HCT116 (cell line): ENCODE measurements at regions not wholly inside any gene's neighbourhood (a gene's known extent, or its start where the extent isn't known, plus 50 kb on each side); places are given as distances from the start of the nearest gene placed in this dataset.

ENCODE experiments used
- ATAC-seq: fragments of 200-7000 bp; cut with Tn5 transposase; 2 replicates; pipeline ENCODE4 v1.9.1; 2020; ENCODE audit warnings: mild to moderate bottlenecking, moderate library complexity
- BruUV-seq: library from RNA; stranded (reverse); fragments of 400-500 nt; replicated peaks from 2 replicates; lab custom pipeline; 2021; lab: Mats Ljungman, UMichigan
- CTCF ChIA-PET: fragments of 300-600 bp; sonication (Branson Sonifier 250); formaldehyde crosslinking; loops from one replicate; lab custom pipeline; 2021; ENCODE audit warnings: antibody characterized with exemption; lab: Charles Lee
- POLR2A ChIA-PET: fragments of 300-600, 350-600 bp; sonication (Branson Sonifier 250); formaldehyde crosslinking; loops from one replicate; lab custom pipeline; 2021; ENCODE audit warnings: antibody characterized with exemption; lab: Charles Lee
- RAD21 ChIA-PET, 2 experiments: fragments of 300-600 bp; sonication (Branson Sonifier 250); formaldehyde crosslinking; loops; one replicate each; lab custom pipeline; 2023; ENCODE audit warnings: low total read pairs in 2 of 2; ENCODE audit not compliant: uncharacterized antibody in 2 of 2, unreplicated experiment in 2 of 2, low non-redundant PET in 1 of 2; lab: Charles Lee
- DNase-seq: peaks from one replicate; pipeline ENCODE4 v3.0.0-alpha.2; 2010; ENCODE audit warnings: low read depth, low spot score
- H2AFZ ChIP-seq: fragments of 200-600 bp; shearing (Covaris generic), sonication (generic); 2 replicates; pipeline ENCODE4 v1.6.1; 2017; ENCODE audit warnings: low read depth, mixed run types, mixed read lengths, antibody characterized with exemption, low read length; ENCODE audit not compliant: poor library complexity, severe bottlenecking
- H3K27ac ChIP-seq: 2 replicates; pipeline ENCODE4 v1.5.1; 2012; ENCODE audit warnings: low read depth, low read length
- H3K27me3 ChIP-seq: fragments of 200-600 bp; sonication (generic); 2 replicates; pipeline ENCODE4 v1.6.1; 2016; ENCODE audit warnings: mixed run types, low read length, mixed read lengths; ENCODE audit not compliant: insufficient read depth
- H3K36me3 ChIP-seq, 2 experiments: fragments of 200-500 bp in 1 of 2; fragments of 200-600 bp in 1 of 2; sonication (Bioruptor generic) in 1 of 2; sonication (generic) in 1 of 2; 2 replicates each; pipeline versions ENCODE4 v1.5.1 to v1.6.1; 2014 to 2016; ENCODE audit warnings: low read length in 2 of 2, inconsistent platforms in 1 of 2, mixed read lengths in 1 of 2, mixed run types in 1 of 2; ENCODE audit not compliant: insufficient read depth in 2 of 2, control insufficient read depth in 1 of 2
- H3K4me1 ChIP-seq, 2 experiments: fragments of 200-600 bp in 1 of 2; sonication (generic) in 1 of 2; 2 replicates each; pipeline versions ENCODE4 v1.5.1 to v1.6.1; 2012 to 2017; ENCODE audit warnings: low read length in 2 of 2, inconsistent platforms in 1 of 2, mild to moderate bottlenecking in 1 of 2, mixed read lengths in 1 of 2, mixed run types in 1 of 2, moderate library complexity in 1 of 2; ENCODE audit not compliant: insufficient read depth in 2 of 2, control insufficient read depth in 1 of 2
- H3K4me2 ChIP-seq: fragments of 200-600 bp; sonication (generic); 2 replicates; pipeline ENCODE4 v1.6.1; 2017; ENCODE audit warnings: mixed run types, low read length, mixed read lengths
- H3K4me3 ChIP-seq, 2 experiments: fragments of 200-600 bp in 1 of 2; sonication (generic) in 1 of 2; replicated peaks in 1 of 2; 2 replicates each; pipeline ENCODE4 v1.5.1; 2011 to 2016; ENCODE audit warnings: low read length in 2 of 2, control low read depth in 1 of 2, low read depth in 1 of 2, mild to moderate bottlenecking in 1 of 2, mixed read lengths in 1 of 2, mixed run types in 1 of 2
- H3K79me2 ChIP-seq: fragments of 200-600 bp; sonication (generic); 2 replicates; pipeline ENCODE4 v1.6.1; 2017; ENCODE audit warnings: mild to moderate bottlenecking, mixed run types, low read length, moderate library complexity, mixed read lengths; ENCODE audit not compliant: insufficient read depth
- H3K9ac ChIP-seq: fragments of 200-600 bp; sonication (generic); 2 replicates; pipeline ENCODE4 v1.6.1; 2016; ENCODE audit warnings: low read length, mixed read lengths
- H3K9me2 ChIP-seq: fragments of 200-600 bp; sonication (generic), shearing (Covaris generic); 2 replicates; pipeline ENCODE4 v1.6.1; 2017; ENCODE audit warnings: mixed run types, mild to moderate bottlenecking, moderate library complexity; ENCODE audit not compliant: insufficient read depth
- H3K9me3 ChIP-seq, 2 experiments: fragments of 200-500 bp in 1 of 2; fragments of 200-600 bp in 1 of 2; sonication (Bioruptor generic) in 1 of 2; sonication (generic) in 1 of 2; 2 replicates each; pipeline ENCODE4 v1.6.1; 2014 to 2017; ENCODE audit warnings: low read length in 2 of 2, mixed read lengths in 2 of 2, inconsistent platforms in 1 of 2, low read depth in 1 of 2, mild to moderate bottlenecking in 1 of 2, mixed run types in 1 of 2, moderate library complexity in 1 of 2; ENCODE audit not compliant: control insufficient read depth in 1 of 2, insufficient read depth in 1 of 2
- H4K20me1 ChIP-seq: fragments of 200-600 bp; sonication (generic), shearing (Covaris generic); 2 replicates; pipeline ENCODE4 v1.6.1; 2017; ENCODE audit warnings: mixed run types, mild to moderate bottlenecking, moderate library complexity; ENCODE audit not compliant: insufficient read depth
- EGR1 ChIP-seq: IDR thresholded peaks from 2 replicates; pipeline ENCODE4 v1.6.1; 2012; ENCODE audit warnings: low read depth
- EZH2phosphoT487 ChIP-seq: fragments of 200-600 bp; IDR thresholded peaks from 2 replicates; pipeline ENCODE4 v1.6.1; 2018; ENCODE audit warnings: antibody characterized with exemption, borderline replicate concordance
- intact Hi-C: fragments of 100-400 bp; cut with micrococcal nuclease; formaldehyde crosslinking; loops from 2 replicates; pipeline ENCODE4 v1.10.0; 2022
- TF ChIP-seq, protein P1 (sequence below), 3 experiments: fragments of 200-600 bp in 1 of 3; sonication (generic) in 1 of 3; IDR thresholded peaks in 2 of 3; conservative IDR thresholded peaks in 1 of 3; 2 replicates each; pipeline ENCODE4 v1.5.1; 2012 to 2017; ENCODE audit warnings: low read depth in 2 of 3, low read length in 2 of 3, antibody characterized with exemption in 1 of 3, borderline replicate concordance in 1 of 3, control low read depth in 1 of 3, mild to moderate bottlenecking in 1 of 3, mixed read lengths in 1 of 3, mixed run types in 1 of 3, moderate library complexity in 1 of 3; ENCODE audit not compliant: insufficient read depth in 1 of 3
- TF ChIP-seq, protein P2 (sequence below): IDR thresholded peaks from 2 replicates; pipeline ENCODE4 v1.6.1; 2011; ENCODE audit warnings: mild to moderate bottlenecking, low read length, moderate library complexity; ENCODE audit not compliant: insufficient replicate concordance; ENCODE audit errors: extremely low read depth

DNA sequence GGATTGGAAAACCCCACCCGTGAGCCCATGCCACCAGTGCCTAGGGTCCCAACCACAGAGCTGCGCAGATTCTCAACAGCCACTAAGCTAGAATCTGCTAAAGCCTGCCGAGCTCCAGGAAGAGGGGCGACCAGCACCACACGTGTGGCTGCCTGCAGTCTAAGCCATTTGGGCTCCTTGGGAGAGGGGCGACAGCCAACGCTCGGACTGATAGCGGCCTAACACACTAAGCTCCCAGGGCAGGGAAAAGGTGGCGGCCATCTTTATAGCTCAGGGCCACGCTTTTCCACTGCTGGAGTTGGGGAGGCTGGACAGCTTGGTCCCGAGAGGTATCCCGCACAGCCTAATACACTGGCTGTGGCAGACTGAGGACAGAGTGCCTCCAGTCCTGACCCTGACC, 631.8 kb downstream of the CETN3 start:
- POLR2A ChIA-PET, result no interaction called here

More for the DNA sequence above, 631.8 kb downstream of the CETN3 start:
- Histone ChIP-seq H2AFZ (no peak overlapping the region), H3K4me3 (no peak overlapping the region), H3K9ac (no peak overlapping the region), H3K79me2 (no peaks in the 10 kb centered on the region), H3K4me2 (no peak overlapping the region), H3K36me3 (no peaks in the 10 kb centered on the region), H4K20me1 (no peaks in the 10 kb centered on the region), H3K27me3 (no peaks in the 10 kb centered on the region), H3K9me3 (peaks cover 3 to 5% of the 10 kb centered on the region in 2 experiments; a peak in 2 of 4 replicates), H3K9me2 (no peaks in the 10 kb centered on the region), H3K4me1 (no peaks in the 10 kb centered on the region), H3K27ac (no peak overlapping the region)
- RAD21 ChIA-PET, result no interaction called here
- DNase-seq (no peak), ATAC-seq (no peak)
- CTCF ChIA-PET, result no interaction called here
- intact Hi-C loops, result no loop called here
- TF ChIP-seq EZH2phosphoT487, result no peak
- TF ChIP-seq, protein P1, sequence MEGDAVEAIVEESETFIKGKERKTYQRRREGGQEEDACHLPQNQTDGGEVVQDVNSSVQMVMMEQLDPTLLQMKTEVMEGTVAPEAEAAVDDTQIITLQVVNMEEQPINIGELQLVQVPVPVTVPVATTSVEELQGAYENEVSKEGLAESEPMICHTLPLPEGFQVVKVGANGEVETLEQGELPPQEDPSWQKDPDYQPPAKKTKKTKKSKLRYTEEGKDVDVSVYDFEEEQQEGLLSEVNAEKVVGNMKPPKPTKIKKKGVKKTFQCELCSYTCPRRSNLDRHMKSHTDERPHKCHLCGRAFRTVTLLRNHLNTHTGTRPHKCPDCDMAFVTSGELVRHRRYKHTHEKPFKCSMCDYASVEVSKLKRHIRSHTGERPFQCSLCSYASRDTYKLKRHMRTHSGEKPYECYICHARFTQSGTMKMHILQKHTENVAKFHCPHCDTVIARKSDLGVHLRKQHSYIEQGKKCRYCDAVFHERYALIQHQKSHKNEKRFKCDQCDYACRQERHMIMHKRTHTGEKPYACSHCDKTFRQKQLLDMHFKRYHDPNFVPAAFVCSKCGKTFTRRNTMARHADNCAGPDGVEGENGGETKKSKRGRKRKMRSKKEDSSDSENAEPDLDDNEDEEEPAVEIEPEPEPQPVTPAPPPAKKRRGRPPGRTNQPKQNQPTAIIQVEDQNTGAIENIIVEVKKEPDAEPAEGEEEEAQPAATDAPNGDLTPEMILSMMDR (IDR thresholded peaks at IDR 0.05 in 2 of 3, conservative IDR thresholded peaks at IDR 0.05 in 1 of 3; ENCODE audit: borderline replicate concordance in 1 of 3, insufficient read depth in 1 of 3, low read depth in 2 of 3, low read length in 2 of 3), result no peak
- TF ChIP-seq, protein P2, sequence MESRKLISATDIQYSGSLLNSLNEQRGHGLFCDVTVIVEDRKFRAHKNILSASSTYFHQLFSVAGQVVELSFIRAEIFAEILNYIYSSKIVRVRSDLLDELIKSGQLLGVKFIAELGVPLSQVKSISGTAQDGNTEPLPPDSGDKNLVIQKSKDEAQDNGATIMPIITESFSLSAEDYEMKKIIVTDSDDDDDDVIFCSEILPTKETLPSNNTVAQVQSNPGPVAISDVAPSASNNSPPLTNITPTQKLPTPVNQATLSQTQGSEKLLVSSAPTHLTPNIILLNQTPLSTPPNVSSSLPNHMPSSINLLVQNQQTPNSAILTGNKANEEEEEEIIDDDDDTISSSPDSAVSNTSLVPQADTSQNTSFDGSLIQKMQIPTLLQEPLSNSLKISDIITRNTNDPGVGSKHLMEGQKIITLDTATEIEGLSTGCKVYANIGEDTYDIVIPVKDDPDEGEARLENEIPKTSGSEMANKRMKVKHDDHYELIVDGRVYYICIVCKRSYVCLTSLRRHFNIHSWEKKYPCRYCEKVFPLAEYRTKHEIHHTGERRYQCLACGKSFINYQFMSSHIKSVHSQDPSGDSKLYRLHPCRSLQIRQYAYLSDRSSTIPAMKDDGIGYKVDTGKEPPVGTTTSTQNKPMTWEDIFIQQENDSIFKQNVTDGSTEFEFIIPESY, result no peak
- no peak for TF ChIP-seq EGR1
- BruUV-seq, result no TSS peak
